GM12891 (cell line): ENCODE measurements at regions not wholly inside any gene's neighbourhood (a gene's known extent, or its start where the extent isn't known, plus 50 kb on each side); places are given as distances from the start of the nearest gene placed in this dataset.

ENCODE experiments used
- POLR2A ChIP-seq: IDR thresholded peaks from 2 replicates; pipeline ENCODE4 v1.6.1; 2011; ENCODE audit warnings: low read depth, low read length, control low read depth
- POLR2AphosphoS5 ChIP-seq: IDR thresholded peaks from 2 replicates; pipeline ENCODE4 v1.6.1; 2011; ENCODE audit warnings: low read depth, low read length, control low read depth
- POU2F2 ChIP-seq: IDR thresholded peaks from 2 replicates; pipeline ENCODE4 v1.6.1; 2011; ENCODE audit warnings: low read depth, mild to moderate bottlenecking, control low read depth, low read length, moderate library complexity
- SPI1 ChIP-seq: IDR thresholded peaks from 2 replicates; pipeline ENCODE4 v1.6.1; 2011; ENCODE audit warnings: low read depth, low read length, control low read depth
- TAF1 ChIP-seq: IDR thresholded peaks from 2 replicates; pipeline ENCODE4 v1.6.1; 2011; ENCODE audit warnings: low read depth, low read length, control low read depth

GRCh38 chr6:142697922-142698321 lies 247.1 kb downstream of the HIVEP2 start:
- TF ChIP-seq POLR2A (no peak), POLR2AphosphoS5 (no peak), TAF1 (no peak), POU2F2 (no peak), SPI1 (no peak)
